ENCODE measurements at regions not wholly inside any gene's neighbourhood (a gene's known extent, or its start where the extent isn't known, plus 50 kb on each side); places are given as distances from the start of the nearest gene placed in this dataset.

GRCh38 chr6:113591896-113592827 is 265.0 kb upstream of the MARCKS start:
- TF ChIP-seq POLR2AphosphoS5 (IDR thresholded peaks at IDR 0.05; ENCODE audit: low read depth) (no peak), CTCF (conservative IDR thresholded peaks at IDR 0.05; ENCODE audit: low read depth in 2 of 2) (no peak), EZH2 (IDR thresholded peaks at IDR 0.05; ENCODE audit: low read depth, unreplicated experiment) (no peak), CREB1 (CRISPR knock-in tag; IDR thresholded peaks at IDR 0.05; ENCODE audit: low read depth) (no peak), EZH2phosphoT487 (IDR thresholded peaks at IDR 0.05; ENCODE audit: unreplicated experiment) (no peak), REST (IDR thresholded peaks at IDR 0.05; ENCODE audit: unreplicated experiment) (no peak)
